ENCODE measurements at regions not wholly inside any gene's neighbourhood (a gene's known extent, or its start where the extent isn't known, plus 50 kb on each side); places are given as distances from the start of the nearest gene placed in this dataset.

- H3K4me3 ChIP-seq (replicated peaks; ENCODE audit: low read depth, low read length) = no peak overlapping the region
- no peak for TF ChIP-seq CTCF (IDR thresholded peaks at IDR 0.05; ENCODE audit: insufficient read depth, low read length, poor library complexity, severe bottlenecking)
- no peaks in the 10 kb centered on the region for H3K36me3 ChIP-seq (ENCODE audit: control insufficient read depth, insufficient read depth, low read length)
- H3K27me3 ChIP-seq (replicated peaks; ENCODE audit: control insufficient read depth, insufficient read depth, low read length) = no peaks in the 10 kb centered on the region
- no peak for DNase-seq (ENCODE audit: extremely low read depth, insufficient read length)
These were observed 226.6 kb downstream of the KDR start for GRCh38 chr4:54898656-54899340.

- Histone ChIP-seq H3K4me3 (replicated peaks; ENCODE audit: low read depth, low read length) (no peak overlapping the region), H3K36me3 (ENCODE audit: control insufficient read depth, insufficient read depth, low read length) (no peaks in the 10 kb centered on the region), H3K27me3 (replicated peaks; ENCODE audit: control insufficient read depth, insufficient read depth, low read length) (no peaks in the 10 kb centered on the region)
- no peak for TF ChIP-seq CTCF (IDR thresholded peaks at IDR 0.05; ENCODE audit: insufficient read depth, low read length, poor library complexity, severe bottlenecking)
- no peak for DNase-seq (ENCODE audit: extremely low read depth, insufficient read length)
These were observed 227.3 kb downstream of the KDR start for GRCh38 chr4:54898056-54898562.

- Histone ChIP-seq H3K27me3 (replicated peaks; ENCODE audit: control insufficient read depth, insufficient read depth, low read length) (no peaks in the 10 kb centered on the region), H3K4me3 (replicated peaks; ENCODE audit: low read depth, low read length) (no peak overlapping the region), H3K36me3 (ENCODE audit: control insufficient read depth, insufficient read depth, low read length) (no peaks in the 10 kb centered on the region)
- DNase-seq (ENCODE audit: extremely low read depth, insufficient read length) = no peak
- TF ChIP-seq CTCF (IDR thresholded peaks at IDR 0.05; ENCODE audit: insufficient read depth, low read length, poor library complexity, severe bottlenecking) = no peak
These were observed 227.8 kb downstream of the KDR start for GRCh38 chr4:54897590-54897989.

- no peak for DNase-seq (ENCODE audit: extremely low read depth, insufficient read length)
- no peak for TF ChIP-seq CTCF (IDR thresholded peaks at IDR 0.05; ENCODE audit: insufficient read depth, low read length, poor library complexity, severe bottlenecking)
- no peaks in the 10 kb centered on the region for H3K36me3 ChIP-seq (ENCODE audit: control insufficient read depth, insufficient read depth, low read length)
- no peak overlapping the region for H3K4me3 ChIP-seq (replicated peaks; ENCODE audit: low read depth, low read length)
- H3K27me3 ChIP-seq (replicated peaks; ENCODE audit: control insufficient read depth, insufficient read depth, low read length) = no peaks in the 10 kb centered on the region
These were observed 224.9 kb downstream of the KIT start for GRCh38 chr4:54882616-54883015.

- Histone ChIP-seq H3K36me3 (ENCODE audit: control insufficient read depth, insufficient read depth, low read length) (no peaks in the 10 kb centered on the region), H3K4me3 (replicated peaks; ENCODE audit: low read depth, low read length) (no peak overlapping the region), H3K27me3 (replicated peaks; ENCODE audit: control insufficient read depth, insufficient read depth, low read length) (no peaks in the 10 kb centered on the region)
- TF ChIP-seq CTCF (IDR thresholded peaks at IDR 0.05; ENCODE audit: insufficient read depth, low read length, poor library complexity, severe bottlenecking) = no peak
- DNase-seq (ENCODE audit: extremely low read depth, insufficient read length) = no peak
These were observed 221.8 kb downstream of the KIT start for GRCh38 chr4:54879576-54879975.

Data from GM06990 (cell line).